WTC11 (cell line): ENCODE measurements at regions not wholly inside any gene's neighbourhood (a gene's known extent, or its start where the extent isn't known, plus 50 kb on each side); places are given as distances from the start of the nearest gene placed in this dataset.

ENCODE experiments used
- ATAC-seq: fragments of 200-7000 bp; cut with Tn5 transposase; 2 replicates; pipeline ENCODE4 v1.10.0; 2021; ENCODE audit warnings: mild to moderate bottlenecking, moderate library complexity
- CTCF ChIA-PET: fragments of 300-600 bp; sonication (Branson Sonifier 250); formaldehyde crosslinking; loops from one replicate; lab custom pipeline; 2021; ENCODE audit warnings: antibody characterized with exemption; lab: Charles Lee
- POLR2A ChIA-PET: fragments of 350-600 bp; sonication (Branson Sonifier 250); formaldehyde crosslinking; loops from one replicate; lab custom pipeline; 2021; ENCODE audit warnings: antibody characterized with exemption; lab: Charles Lee
- DNase-seq: peaks from one replicate; pipeline ENCODE4 v3.0.0; 2021; ENCODE audit warnings: low spot score
- H3K27ac Mint-ChIP-seq: 2 replicates; pipeline ENCODE4 v1.8.0; 2021; ENCODE audit warnings: mixed read lengths
- H3K27me3 Mint-ChIP-seq: 2 replicates; pipeline ENCODE4 v1.8.0; 2021; ENCODE audit warnings: low read depth, mild to moderate bottlenecking, moderate library complexity, mixed read lengths
- H3K36me3 Mint-ChIP-seq: 2 replicates; pipeline ENCODE4 v1.8.0; 2021; ENCODE audit warnings: mixed read lengths
- H3K4me1 Mint-ChIP-seq: 2 replicates; pipeline ENCODE4 v1.8.0; 2022; ENCODE audit warnings: mixed read lengths
- H3K4me3 Mint-ChIP-seq: 2 replicates; pipeline ENCODE4 v1.8.0; 2021; ENCODE audit warnings: mild to moderate bottlenecking, moderate library complexity, mixed read lengths
- H3K9me3 Mint-ChIP-seq: 2 replicates; pipeline ENCODE4 v1.8.0; 2021; ENCODE audit warnings: mixed read lengths
- ARID4B ChIP-seq: sonication (generic); formaldehyde crosslinking; IDR thresholded peaks from 2 replicates; pipeline ENCODE4 v1.8.0; 2023; ENCODE audit warnings: missing genetic modification reagents, mild to moderate bottlenecking, borderline replicate concordance
- ATF1 ChIP-seq: sonication (generic); formaldehyde crosslinking; IDR thresholded peaks from 2 replicates; pipeline ENCODE4 v1.8.1; 2023; ENCODE audit warnings: mild to moderate bottlenecking, moderate library complexity, missing genetic modification reagents
- CDX4 ChIP-seq: fragments of 250-450 bp; sonication (Bioruptor Pico); IDR thresholded peaks from 2 replicates; pipeline ENCODE4 v1.9.0; 2021; ENCODE audit warnings: moderate library complexity, mild to moderate bottlenecking, inconsistent platforms, borderline replicate concordance
- CREM ChIP-seq: sonication (generic); formaldehyde crosslinking; IDR thresholded peaks from 2 replicates; pipeline ENCODE4 v1.8.1; 2022; ENCODE audit warnings: mild to moderate bottlenecking, missing genetic modification reagents, moderate library complexity
- CTCF ChIP-seq: fragments of 200-600 bp; IDR thresholded peaks from 2 replicates; pipeline ENCODE4 v1.8.0; 2022; ENCODE audit warnings: antibody characterized with exemption
- E2F4 ChIP-seq: sonication (generic); formaldehyde crosslinking; IDR thresholded peaks from 2 replicates; pipeline ENCODE4 v1.8.1; 2022; ENCODE audit warnings: low read depth, mild to moderate bottlenecking, moderate library complexity, missing genetic modification reagents, borderline replicate concordance
- GTF2I ChIP-seq: fragments of 250-450 bp; sonication (Bioruptor Pico); conservative IDR thresholded peaks from 2 replicates; pipeline ENCODE4 v1.4.0; 2021; ENCODE audit warnings: mild to moderate bottlenecking
- JAZF1 ChIP-seq: fragments of 250-450 bp; sonication (Bioruptor Pico); IDR thresholded peaks from 2 replicates; pipeline ENCODE4 v1.9.0; 2021; ENCODE audit warnings: moderate library complexity, mild to moderate bottlenecking, inconsistent platforms
- MAX ChIP-seq: sonication (generic); formaldehyde crosslinking; IDR thresholded peaks from 2 replicates; pipeline ENCODE4 v1.8.0; 2022; ENCODE audit warnings: mild to moderate bottlenecking, missing genetic modification reagents
- MXD4 ChIP-seq: fragments of 250-450 bp; sonication (Bioruptor Pico); IDR thresholded peaks from 2 replicates; pipeline ENCODE4 v1.8.0; 2021; ENCODE audit warnings: mild to moderate bottlenecking, moderate library complexity, borderline replicate concordance
- NFYB ChIP-seq: sonication (generic); formaldehyde crosslinking; conservative IDR thresholded peaks from 2 replicates; pipeline ENCODE4 v1.8.0; 2022; ENCODE audit warnings: low read depth, missing genetic modification reagents
- NR1H2 ChIP-seq: sonication (generic); formaldehyde crosslinking; IDR thresholded peaks from 2 replicates; pipeline ENCODE4 v1.9.0; 2021; ENCODE audit warnings: mild to moderate bottlenecking, moderate library complexity, missing genetic modification reagents
- NR3C1 ChIP-seq: sonication (generic); formaldehyde crosslinking; conservative IDR thresholded peaks from 2 replicates; pipeline ENCODE4 v1.8.1; 2023; ENCODE audit warnings: low read depth, mild to moderate bottlenecking, missing genetic modification reagents
- PRRX2 ChIP-seq: fragments of 250-450 bp; sonication (Bioruptor Pico); IDR thresholded peaks from 2 replicates; pipeline ENCODE4 v1.8.0; 2021; ENCODE audit warnings: mild to moderate bottlenecking
- ZNF219 ChIP-seq: sonication (generic); formaldehyde crosslinking; IDR thresholded peaks from 2 replicates; pipeline ENCODE4 v1.8.0; 2023; ENCODE audit warnings: missing genetic modification reagents, mild to moderate bottlenecking, borderline replicate concordance
- ZNF263 ChIP-seq: sonication (generic); formaldehyde crosslinking; IDR thresholded peaks from 2 replicates; pipeline ENCODE4 v1.8.1; 2022; ENCODE audit warnings: low read depth, mild to moderate bottlenecking, moderate library complexity, missing genetic modification reagents
- ZNF281 ChIP-seq: sonication (generic); formaldehyde crosslinking; IDR thresholded peaks from 2 replicates; pipeline ENCODE4 v1.8.0; 2023; ENCODE audit warnings: mild to moderate bottlenecking, missing genetic modification reagents

GRCh38 chr3:145383416-145383815 lies 777.6 kb downstream of the PLOD2 start:
- TF ChIP-seq ARID4B (CRISPR knock-in tag) = no peak
- no peak for TF ChIP-seq MXD4 (CRISPR knock-in tag)
- no peak for TF ChIP-seq ZNF219 (CRISPR knock-in tag)
- no peak for TF ChIP-seq ZNF263
- TF ChIP-seq ZNF281 = no peak
- POLR2A ChIA-PET = no interaction called here
- Mint-ChIP-seq H3K9me3 (peaks cover 10% of the 10 kb centered on the region), H3K27me3 (no peaks in the 10 kb centered on the region), H3K4me3 (no peak overlapping the region), H3K36me3 (peaks cover 5% of the 10 kb centered on the region), H3K27ac (no peak overlapping the region), H3K4me1 (no peaks in the 10 kb centered on the region)
- DNase-seq = no peak
- CTCF ChIA-PET = no interaction called here
- ATAC-seq = no peak

GRCh38 chr3:145384307-145384706 lies 776.7 kb downstream of the PLOD2 start:
- DNase-seq (no peak), ATAC-seq (no peak)
- H3K27me3 Mint-ChIP-seq = no peaks in the 10 kb centered on the region
- POLR2A ChIA-PET = no interaction called here
- H3K9me3 Mint-ChIP-seq = peaks cover 17% of the 10 kb centered on the region
- no peaks in the 10 kb centered on the region for H3K4me1 Mint-ChIP-seq
- no peak overlapping the region; the same call in 1 of the 2 replicates for H3K27ac Mint-ChIP-seq
- peaks cover 11% of the 10 kb centered on the region for H3K36me3 Mint-ChIP-seq
- H3K4me3 Mint-ChIP-seq = no peak overlapping the region
- TF ChIP-seq NFYB (CRISPR knock-in tag) = no peak
- no peak for TF ChIP-seq CDX4 (CRISPR knock-in tag)
- CTCF ChIA-PET = no interaction called here

- CTCF ChIA-PET = no interaction called here
- Mint-ChIP-seq H3K27ac (no peak overlapping the region), H3K27me3 (no peaks in the 10 kb centered on the region), H3K9me3 (peaks cover 28% of the 10 kb centered on the region), H3K36me3 (peaks cover 16% of the 10 kb centered on the region), H3K4me1 (no peaks in the 10 kb centered on the region), H3K4me3 (no peak overlapping the region)
- ATAC-seq (no peak), DNase-seq (no peak)
- TF ChIP-seq NFYB (CRISPR knock-in tag) (no peak), JAZF1 (no peak), NR1H2 (no peak)
- POLR2A ChIA-PET = no interaction called here
Measured at GRCh38 chr3:145387211-145387610, 773.8 kb downstream of the PLOD2 start.

GRCh38 chr3:145395421-145395820 lies 765.6 kb downstream of the PLOD2 start:
- ATAC-seq (no peak), DNase-seq (no peak)
- no peak overlapping the region for H3K27ac Mint-ChIP-seq
- no peaks in the 10 kb centered on the region for H3K27me3 Mint-ChIP-seq
- H3K36me3 Mint-ChIP-seq = no peaks in the 10 kb centered on the region
- ChIA-PET CTCF (no interaction called here), POLR2A (no interaction called here)
- H3K4me1 Mint-ChIP-seq = no peaks in the 10 kb centered on the region
- no peak overlapping the region for H3K4me3 Mint-ChIP-seq
- 0 out of 2 replicates have a peak, but pooled peaks cover 4% of the 10 kb centered on the region for H3K9me3 Mint-ChIP-seq
- no peak for TF ChIP-seq NFYB (CRISPR knock-in tag)
- TF ChIP-seq GTF2I (CRISPR knock-in tag) = no peak
- TF ChIP-seq CREM (CRISPR knock-in tag) = no peak
- no peak for TF ChIP-seq MAX (CRISPR knock-in tag)
- no peak for TF ChIP-seq ATF1 (CRISPR knock-in tag)
- TF ChIP-seq NR3C1 (CRISPR knock-in tag) = no peak
- no peak for TF ChIP-seq PRRX2
- TF ChIP-seq E2F4 (CRISPR knock-in tag) = no peak
- TF ChIP-seq CTCF = no peak
